GM10266 (cell line): ENCODE measurements at regions not wholly inside any gene's neighbourhood (a gene's known extent, or its start where the extent isn't known, plus 50 kb on each side); places are given as distances from the start of the nearest gene placed in this dataset.
"Not testable (repeated sequence)": the region's sequence is repeated elsewhere in the genome, so short reads cannot be mapped to it uniquely, and the experiment has no call there.

Experiments used
- DNase-seq: peaks from one replicate; pipeline ENCODE4 v3.0.0; 2012; ENCODE audit errors: extremely low spot score
- TF ChIP-seq, protein P1 (sequence below): IDR thresholded peaks from 2 replicates; pipeline ENCODE4 v1.5.1; 2012; ENCODE audit warnings: mild to moderate bottlenecking, low read depth; ENCODE audit not compliant: control insufficient read depth, insufficient read depth; ENCODE audit errors: missing control alignments

DNA sequence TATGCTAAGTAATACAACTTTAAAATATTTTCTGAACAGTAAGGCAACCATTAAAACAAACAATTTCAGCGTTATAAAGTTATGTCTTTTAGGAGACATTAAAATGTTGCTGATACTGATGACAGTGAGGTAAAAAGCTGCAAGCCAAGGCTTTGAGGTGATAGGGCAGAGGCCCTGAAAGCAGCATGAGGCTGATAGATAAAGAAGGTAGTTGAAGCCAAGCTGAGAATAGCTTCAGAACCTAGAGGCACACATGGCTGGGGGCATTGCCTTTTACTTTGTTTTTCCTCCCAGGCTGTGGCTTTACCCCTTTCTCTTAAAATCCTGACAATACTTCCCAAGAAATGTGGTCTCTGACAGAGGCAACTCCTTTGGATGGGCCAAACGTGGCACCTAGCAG, 149.0 kb upstream of the WWC1 start:
- TF ChIP-seq, protein P1, sequence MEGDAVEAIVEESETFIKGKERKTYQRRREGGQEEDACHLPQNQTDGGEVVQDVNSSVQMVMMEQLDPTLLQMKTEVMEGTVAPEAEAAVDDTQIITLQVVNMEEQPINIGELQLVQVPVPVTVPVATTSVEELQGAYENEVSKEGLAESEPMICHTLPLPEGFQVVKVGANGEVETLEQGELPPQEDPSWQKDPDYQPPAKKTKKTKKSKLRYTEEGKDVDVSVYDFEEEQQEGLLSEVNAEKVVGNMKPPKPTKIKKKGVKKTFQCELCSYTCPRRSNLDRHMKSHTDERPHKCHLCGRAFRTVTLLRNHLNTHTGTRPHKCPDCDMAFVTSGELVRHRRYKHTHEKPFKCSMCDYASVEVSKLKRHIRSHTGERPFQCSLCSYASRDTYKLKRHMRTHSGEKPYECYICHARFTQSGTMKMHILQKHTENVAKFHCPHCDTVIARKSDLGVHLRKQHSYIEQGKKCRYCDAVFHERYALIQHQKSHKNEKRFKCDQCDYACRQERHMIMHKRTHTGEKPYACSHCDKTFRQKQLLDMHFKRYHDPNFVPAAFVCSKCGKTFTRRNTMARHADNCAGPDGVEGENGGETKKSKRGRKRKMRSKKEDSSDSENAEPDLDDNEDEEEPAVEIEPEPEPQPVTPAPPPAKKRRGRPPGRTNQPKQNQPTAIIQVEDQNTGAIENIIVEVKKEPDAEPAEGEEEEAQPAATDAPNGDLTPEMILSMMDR = no peak
- no peak for DNase-seq

DNA sequence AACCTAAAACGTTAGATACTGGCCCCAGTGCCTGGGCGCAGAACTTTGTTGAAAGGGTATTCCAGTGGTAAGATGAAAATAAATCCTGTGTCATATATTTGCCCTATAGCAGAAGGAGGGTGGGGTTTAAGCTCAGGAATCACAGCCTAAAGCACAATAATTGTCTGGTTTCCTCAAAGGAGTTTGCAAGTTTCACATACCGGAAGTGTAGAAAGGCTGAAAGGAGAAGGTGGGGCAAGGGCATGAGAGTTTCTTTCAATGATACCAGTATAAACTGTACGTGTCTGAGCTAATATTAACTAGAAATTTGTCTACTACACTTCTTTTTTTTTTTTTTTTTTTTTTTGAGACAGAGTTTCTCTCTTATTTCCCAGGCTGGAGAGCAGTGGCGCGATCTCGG, 147.9 kb upstream of the WWC1 start:
- DNase-seq = not testable (repeated sequence)

DNA sequence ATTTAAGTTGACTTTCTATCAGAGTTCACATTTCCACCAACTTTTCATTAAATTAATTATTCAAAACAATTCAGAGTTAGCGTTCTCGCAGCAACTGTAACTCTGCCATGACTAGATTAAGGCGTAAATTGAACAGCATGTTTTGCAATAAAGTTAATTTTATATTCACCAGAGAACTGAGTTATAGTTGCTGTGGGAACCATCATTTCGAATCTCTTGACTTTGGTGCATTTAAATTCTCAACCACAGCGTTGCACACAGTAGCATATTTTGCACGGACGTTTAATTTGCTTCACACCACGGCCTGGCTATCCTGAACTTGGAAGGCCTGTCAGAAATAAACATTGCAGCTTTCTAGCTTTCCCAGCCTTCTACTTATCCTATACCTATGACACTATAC, 144.3 kb upstream of the WWC1 start:
- no peak for DNase-seq
- TF ChIP-seq, protein P1 = no peak

DNA sequence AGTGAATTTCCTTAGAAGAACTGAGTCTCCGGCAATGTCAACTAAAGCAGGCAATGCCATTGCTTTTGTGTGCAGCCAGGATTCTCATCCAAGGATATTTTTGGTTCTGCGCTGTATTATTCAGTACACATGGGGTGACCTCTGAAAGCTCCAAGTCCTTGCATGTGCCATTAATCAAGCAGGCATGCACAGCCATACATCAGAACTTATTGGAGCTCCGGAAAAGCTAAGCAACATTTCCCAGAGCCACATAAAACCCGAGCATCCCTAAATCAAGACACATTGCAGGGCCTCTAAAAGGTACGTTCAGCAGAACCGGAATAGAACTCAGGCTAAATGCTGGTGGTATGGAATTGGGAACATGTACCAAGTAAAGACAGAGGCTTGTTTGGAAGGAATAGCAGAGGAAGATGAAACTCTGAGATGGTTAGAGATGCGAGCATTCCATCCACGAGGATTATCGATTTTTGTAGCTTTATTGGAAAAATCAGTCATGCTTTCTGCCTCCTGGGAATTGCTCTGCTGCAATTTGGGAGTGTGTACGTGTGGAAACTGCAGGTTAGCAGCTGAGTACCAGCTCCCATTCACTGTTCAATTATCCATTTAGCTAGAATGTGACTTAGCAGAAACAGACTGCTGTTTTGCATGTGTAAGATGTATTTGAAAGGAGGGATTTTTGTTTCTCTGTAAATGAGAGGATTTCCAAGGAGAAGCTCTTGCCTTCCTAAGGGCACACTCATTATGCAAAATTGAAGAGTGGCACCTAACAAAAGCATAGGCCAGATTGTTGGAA, 143.7 kb upstream of the WWC1 start:
- TF ChIP-seq, protein P1 = no peak
- no peak for DNase-seq

DNA sequence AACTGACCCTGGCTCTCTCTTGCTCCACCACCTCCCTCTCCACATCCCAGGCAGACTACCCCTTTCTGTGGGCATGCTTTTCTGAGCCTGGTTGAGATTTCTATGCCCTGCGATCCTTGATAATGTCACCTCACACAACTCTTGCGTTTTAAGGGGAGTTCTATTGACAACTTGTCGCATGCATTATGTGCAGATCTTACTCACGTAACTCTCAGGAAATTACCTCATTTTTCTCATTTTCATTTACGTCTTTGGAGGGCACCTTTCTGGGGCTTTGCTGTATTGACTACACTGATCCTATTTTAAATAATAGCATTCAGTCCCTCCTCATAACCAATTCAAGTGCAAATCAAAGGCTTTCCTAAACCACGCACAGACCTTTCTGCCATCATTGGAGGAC, 140.4 kb upstream of the WWC1 start:
- TF ChIP-seq, protein P1 = no peak
- no peak for DNase-seq

DNA sequence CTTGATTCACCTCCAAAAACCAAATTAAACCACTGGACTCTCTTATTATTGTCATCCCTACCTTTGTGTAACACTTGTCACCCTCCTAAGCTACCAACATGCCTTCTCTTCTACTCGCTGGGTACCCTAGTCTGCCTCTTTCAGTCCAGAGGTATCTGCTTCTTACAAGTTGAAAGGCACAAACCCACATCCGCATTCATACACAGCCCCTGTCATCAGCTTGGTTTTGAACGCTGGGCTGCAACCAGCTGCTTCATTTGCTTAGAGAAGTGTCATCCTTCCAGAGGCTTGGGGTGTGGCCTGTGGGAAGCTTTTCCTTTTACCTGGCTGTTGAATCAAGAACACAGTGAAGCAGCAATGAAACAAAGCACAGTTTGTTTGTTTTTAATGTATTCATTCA, 138.8 kb upstream of the WWC1 start:
- TF ChIP-seq, protein P1 = no peak
- no peak for DNase-seq

DNA sequence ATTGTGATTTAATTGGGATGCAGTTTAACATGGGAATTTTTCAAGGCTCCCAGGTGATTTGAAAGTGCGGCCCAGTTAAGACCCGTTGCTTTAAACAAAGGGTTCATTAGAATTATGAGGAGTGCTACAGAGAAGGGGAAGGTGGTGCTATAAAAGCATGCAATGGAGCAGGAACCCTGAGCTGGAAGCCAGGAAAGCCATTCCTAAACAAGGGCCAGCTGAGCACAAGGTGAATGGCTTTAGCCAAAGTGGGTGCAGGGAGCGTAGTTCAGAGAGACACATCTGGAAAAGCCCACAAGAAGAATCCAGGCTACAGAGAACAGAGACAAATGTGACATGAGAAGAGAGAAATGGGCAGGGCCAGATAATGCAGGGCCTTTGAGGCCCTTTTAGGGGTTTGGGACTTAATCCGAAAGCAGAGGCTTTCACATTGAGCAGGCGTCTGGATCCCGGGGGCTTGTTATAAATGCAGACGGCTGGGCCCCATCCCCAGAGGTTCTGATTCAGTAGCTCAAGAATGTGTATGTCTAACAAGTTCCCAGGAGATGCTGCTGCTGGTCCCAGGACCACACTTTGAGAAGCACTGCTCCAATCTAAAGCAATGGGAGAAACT, 138.1 kb upstream of the WWC1 start:
- no peak for DNase-seq
- TF ChIP-seq, protein P1 = no peak

DNA sequence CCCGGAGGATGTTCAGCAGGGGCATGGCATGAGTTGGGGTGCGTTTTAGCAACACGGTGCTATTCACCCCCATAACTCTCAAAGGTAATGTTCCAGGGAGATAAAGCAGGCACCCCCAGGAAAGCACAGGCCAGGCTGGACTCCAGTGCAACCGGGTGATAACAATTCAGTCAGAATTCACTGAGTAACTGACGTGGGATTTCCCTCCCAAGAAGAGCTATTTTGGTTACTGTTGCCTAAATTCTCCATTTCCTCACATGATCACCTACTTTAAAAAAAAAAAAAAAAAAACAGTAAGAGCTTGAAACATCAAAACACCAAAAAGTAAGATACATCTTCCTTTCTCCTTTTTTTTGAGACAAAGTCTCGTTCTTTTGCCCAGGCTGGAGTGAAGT, 137.6 kb upstream of the WWC1 start:
- TF ChIP-seq, protein P1 = no peak

More for the DNA sequence above, 137.6 kb upstream of the WWC1 start:
- no peak for DNase-seq
